WI38 (cell line): ENCODE measurements at regions not wholly inside any gene's neighbourhood (a gene's known extent, or its start where the extent isn't known, plus 50 kb on each side); places are given as distances from the start of the nearest gene placed in this dataset.

ENCODE experiments used
- H3K4me3 ChIP-seq: 2 replicates; pipeline ENCODE4 v1.5.1; 2011; ENCODE audit warnings: low read depth, mild to moderate bottlenecking, control low read depth, low read length
- TF ChIP-seq, protein P1 (sequence below): IDR thresholded peaks from 2 replicates; pipeline ENCODE4 v1.5.1; 2012; ENCODE audit warnings: low read depth, mild to moderate bottlenecking, control low read depth, low read length

DNA sequence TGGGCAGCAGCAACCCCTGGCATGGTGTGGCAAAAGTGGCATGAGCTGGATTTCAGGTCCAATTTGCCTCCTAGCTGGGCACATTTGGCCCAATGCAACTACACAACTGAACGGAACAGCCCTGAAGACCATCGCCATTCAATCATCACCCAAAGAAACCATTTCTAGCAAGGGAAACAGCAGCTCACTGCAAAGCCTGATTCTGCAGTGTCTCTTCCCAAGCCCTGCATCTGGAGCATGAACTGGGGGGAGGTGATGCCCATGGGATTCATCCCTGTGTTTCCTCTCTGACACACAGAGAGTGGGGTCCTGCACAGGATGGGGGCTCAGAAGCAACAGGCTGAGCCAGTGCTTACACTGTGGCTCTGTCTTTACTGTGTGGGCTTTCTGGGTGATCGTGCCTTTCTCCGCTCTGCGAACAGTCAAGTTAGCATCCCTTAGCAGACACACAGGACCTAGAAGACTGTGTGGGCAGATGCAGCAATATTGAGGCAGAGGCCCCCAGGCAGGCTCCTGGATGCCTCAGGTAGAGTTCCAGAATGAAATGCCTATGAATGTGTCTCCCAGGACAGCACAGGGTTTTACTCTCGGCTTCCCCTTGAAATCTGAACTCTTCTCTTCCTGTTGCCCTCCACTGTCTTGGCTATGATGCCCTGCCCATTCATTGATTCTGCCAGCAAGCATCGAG, 91.1 kb upstream of the ALDH1A3 start:
- H3K4me3 ChIP-seq = no peak overlapping the region
- TF ChIP-seq, protein P1, sequence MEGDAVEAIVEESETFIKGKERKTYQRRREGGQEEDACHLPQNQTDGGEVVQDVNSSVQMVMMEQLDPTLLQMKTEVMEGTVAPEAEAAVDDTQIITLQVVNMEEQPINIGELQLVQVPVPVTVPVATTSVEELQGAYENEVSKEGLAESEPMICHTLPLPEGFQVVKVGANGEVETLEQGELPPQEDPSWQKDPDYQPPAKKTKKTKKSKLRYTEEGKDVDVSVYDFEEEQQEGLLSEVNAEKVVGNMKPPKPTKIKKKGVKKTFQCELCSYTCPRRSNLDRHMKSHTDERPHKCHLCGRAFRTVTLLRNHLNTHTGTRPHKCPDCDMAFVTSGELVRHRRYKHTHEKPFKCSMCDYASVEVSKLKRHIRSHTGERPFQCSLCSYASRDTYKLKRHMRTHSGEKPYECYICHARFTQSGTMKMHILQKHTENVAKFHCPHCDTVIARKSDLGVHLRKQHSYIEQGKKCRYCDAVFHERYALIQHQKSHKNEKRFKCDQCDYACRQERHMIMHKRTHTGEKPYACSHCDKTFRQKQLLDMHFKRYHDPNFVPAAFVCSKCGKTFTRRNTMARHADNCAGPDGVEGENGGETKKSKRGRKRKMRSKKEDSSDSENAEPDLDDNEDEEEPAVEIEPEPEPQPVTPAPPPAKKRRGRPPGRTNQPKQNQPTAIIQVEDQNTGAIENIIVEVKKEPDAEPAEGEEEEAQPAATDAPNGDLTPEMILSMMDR = no peak

DNA sequence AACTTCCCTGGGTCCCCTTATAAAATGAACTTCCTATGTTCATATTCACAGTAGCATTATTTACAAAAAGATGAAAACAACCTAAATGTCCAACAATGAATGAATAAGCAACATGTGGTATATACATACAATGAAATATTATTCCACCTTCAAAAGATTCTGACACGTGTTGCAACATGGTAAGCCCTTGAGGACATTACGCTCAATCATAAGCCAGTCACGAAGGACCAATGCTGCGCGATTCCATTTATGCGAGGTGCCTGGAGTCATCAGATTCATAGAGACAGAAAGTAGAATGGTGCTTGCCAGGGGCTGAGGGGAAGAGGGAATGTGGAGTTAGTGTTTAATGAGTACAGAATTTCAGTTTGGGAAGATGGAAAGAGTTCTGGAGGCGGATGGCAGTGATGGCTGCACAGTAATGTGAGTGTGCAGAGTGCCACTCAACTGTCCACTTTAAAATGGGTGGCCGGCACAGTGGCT, 88.8 kb upstream of the ALDH1A3 start:
- TF ChIP-seq, protein P1 = no peak
- H3K4me3 ChIP-seq = no peak overlapping the region

DNA sequence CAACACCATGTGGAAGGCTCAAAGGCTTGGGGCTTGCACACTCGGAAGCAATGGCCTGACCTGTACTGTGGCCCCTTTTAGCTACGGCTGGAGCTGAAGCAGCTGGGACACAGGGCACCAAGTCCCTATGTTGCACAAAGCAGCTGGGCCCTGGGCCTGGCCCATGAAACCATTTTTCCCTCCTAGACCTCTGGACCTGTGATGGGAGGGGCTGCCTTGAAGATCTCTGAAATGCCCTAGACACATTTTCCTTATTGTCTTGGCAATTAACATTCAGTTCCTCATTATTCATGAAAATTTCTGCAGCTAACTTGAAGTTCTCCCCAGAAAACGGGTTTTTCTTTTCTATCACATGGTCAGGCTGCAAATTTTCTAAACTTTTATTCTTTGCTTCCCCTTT, 85.6 kb upstream of the ALDH1A3 start:
- no peak overlapping the region for H3K4me3 ChIP-seq
- TF ChIP-seq, protein P1 = no peak

DNA sequence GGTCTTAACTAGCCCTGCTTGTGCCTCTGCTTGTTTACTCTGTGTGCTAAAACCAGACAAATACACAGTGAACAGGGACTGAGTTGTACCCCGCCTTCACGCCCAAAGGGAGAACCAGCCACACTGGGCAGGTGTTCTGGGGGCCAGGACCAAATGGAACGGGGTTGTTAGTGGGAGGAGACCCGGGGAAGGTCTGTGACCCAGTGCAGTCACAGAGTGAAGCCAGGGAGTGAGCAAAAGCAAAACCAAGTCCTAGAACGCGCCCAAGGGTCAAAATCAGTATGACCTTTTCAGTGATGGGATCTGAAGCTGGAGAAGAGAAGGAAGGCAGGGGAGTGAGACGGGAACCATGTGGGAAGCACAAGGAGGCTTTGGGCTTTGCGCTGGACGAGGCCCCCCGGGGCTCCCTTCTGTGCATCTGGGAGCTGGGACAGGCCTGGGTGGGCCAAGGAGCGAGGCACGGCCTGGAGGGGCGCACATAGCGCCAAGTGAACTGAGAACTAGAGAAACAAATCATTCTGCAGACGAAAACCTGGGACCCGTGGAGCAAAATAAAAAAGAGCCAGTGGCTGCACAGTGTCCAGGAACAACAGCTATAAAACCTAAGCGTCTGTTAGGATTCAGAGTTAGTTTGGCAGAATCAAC, 78.3 kb upstream of the ALDH1A3 start:
- TF ChIP-seq, protein P1 = no peak
- H3K4me3 ChIP-seq = no peak overlapping the region

DNA sequence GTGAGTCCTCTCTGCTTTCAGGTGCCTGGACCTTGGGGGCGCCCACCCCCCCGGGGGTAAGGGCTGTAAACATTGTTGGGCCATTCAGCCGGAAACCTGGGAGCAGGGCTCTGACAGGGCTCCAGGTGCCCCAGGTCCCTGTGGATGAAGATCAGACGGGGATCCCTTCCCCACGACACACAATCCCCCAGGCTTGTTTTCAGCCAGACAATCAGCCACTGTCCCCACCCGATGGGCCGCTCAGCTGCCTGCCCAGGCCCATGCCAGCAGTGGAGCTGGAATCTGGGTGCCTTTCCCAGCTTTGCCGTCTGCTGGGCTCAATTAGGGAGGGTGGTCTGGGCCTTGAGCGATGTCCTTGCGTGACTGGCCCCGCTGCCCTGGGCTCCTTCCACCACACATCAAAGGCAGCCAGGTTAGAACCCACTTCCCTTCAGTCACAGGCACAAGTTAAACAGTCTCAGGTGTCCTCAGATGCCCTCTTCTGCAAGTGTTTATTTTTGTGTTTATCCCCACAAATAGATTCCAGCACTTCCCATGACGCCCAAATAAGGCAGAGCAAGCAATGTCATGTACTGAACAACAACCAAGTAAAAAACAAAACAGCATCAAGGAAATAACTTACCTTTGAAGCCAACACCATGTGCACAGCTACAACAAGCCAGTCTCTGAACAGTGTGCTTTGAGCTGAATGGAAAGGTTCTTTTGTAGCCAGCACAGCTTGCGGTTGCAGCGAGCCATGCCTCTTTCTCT, 77.0 kb upstream of the ALDH1A3 start:
- TF ChIP-seq, protein P1 = no peak
- H3K4me3 ChIP-seq = no peak overlapping the region

DNA sequence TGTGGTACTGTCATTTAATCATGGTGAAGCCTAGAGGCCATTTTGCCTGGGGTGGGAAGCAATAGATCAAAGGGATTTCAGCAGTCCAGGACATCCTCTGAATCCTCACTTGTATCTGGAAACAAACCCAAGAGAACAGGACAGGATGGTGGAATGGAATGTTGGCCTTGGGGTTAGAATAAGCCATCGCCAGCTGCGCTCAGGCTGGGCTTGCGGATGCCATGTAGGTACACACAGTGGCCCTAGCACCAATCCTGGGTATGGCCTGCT, 76.5 kb upstream of the ALDH1A3 start:
- no peak overlapping the region for H3K4me3 ChIP-seq
- TF ChIP-seq, protein P1 = no peak

DNA sequence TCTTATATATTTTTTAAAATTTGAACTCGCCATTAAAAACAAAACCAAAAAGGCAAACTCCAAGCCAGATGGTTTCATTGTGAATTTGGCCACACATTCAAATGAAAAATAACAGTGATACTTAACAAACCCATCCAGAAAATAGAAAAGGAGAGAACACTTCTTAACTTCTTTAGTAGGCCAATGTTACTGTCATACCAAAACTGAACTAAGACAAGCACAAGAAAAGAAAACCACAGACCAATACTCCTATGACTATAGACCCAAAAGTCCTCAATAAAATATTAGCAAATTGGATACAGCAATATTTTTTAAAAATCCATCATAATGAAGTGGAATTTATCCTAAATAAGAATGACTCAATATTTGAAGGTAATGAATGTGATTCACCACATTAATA, 73.5 kb upstream of the ALDH1A3 start:
- TF ChIP-seq, protein P1 = no peak
- H3K4me3 ChIP-seq = no peak overlapping the region
